HepG2 (cell line): ENCODE measurements at regions not wholly inside any gene's neighbourhood (a gene's known extent, or its start where the extent isn't known, plus 50 kb on each side); places are given as distances from the start of the nearest gene placed in this dataset.

Experiments used
- IKZF1 ChIP-seq: fragments of 450-650 bp; IDR thresholded peaks from 2 replicates; pipeline ENCODE4 v1.7.1; 2016
- ZNF143 ChIP-seq: sonication (generic); formaldehyde crosslinking; IDR thresholded peaks from 2 replicates; pipeline ENCODE4 v1.4.0; 2020; ENCODE audit warnings: missing genetic modification reagents
- TF ChIP-seq, protein P1 (sequence below): IDR thresholded peaks from 2 replicates; pipeline ENCODE4 v1.6.1; 2016; ENCODE audit warnings: low read depth, control low read depth
- TF ChIP-seq, protein P2 (sequence below), 2 experiments: sonication (generic) in 1 of 2; formaldehyde crosslinking in 1 of 2; IDR thresholded peaks; 2 replicates each; pipeline versions ENCODE4 v1.5.1 to v1.6.1; 2011 to 2020; ENCODE audit warnings: borderline replicate concordance in 1 of 2, low read depth in 1 of 2, low read length in 1 of 2, mild to moderate bottlenecking in 1 of 2, missing genetic modification reagents in 1 of 2, moderate library complexity in 1 of 2

DNA sequence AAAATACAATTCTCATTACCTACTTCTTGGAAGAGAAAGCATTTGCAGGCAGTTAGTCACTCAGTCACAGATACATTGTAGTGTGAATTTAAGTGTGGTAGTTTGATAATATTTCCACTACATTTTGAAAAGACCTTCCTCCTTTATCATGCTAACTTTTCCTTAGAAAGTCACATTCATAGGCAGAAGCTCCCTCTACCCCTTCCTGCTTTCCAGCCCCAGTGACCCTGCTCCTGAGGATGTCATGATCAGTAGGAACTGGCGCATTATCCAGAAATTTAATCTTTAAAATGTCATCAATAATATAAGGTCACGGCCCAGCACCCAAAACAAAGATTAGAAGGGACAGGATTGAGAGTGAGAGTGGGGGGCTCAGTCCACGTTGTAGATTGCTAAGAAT, 707.4 kb upstream of the STXBP6 start:
- TF ChIP-seq IKZF1, result no peak
- TF ChIP-seq, protein P1, sequence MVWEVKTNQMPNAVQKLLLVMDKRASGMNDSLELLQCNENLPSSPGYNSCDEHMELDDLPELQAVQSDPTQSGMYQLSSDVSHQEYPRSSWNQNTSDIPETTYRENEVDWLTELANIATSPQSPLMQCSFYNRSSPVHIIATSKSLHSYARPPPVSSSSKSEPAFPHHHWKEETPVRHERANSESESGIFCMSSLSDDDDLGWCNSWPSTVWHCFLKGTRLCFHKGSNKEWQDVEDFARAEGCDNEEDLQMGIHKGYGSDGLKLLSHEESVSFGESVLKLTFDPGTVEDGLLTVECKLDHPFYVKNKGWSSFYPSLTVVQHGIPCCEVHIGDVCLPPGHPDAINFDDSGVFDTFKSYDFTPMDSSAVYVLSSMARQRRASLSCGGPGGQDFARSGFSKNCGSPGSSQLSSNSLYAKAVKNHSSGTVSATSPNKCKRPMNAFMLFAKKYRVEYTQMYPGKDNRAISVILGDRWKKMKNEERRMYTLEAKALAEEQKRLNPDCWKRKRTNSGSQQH (CRISPR knock-in tag), result no peak
- TF ChIP-seq, protein P2, sequence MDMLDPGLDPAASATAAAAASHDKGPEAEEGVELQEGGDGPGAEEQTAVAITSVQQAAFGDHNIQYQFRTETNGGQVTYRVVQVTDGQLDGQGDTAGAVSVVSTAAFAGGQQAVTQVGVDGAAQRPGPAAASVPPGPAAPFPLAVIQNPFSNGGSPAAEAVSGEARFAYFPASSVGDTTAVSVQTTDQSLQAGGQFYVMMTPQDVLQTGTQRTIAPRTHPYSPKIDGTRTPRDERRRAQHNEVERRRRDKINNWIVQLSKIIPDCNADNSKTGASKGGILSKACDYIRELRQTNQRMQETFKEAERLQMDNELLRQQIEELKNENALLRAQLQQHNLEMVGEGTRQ (IDR thresholded peaks at IDR 0.05; ENCODE audit: low read depth, low read length), result no peak
- TF ChIP-seq, protein P2 (CRISPR knock-in tag; IDR thresholded peaks at IDR 0.05; ENCODE audit: borderline replicate concordance), result no peak
- TF ChIP-seq ZNF143 (CRISPR knock-in tag), result no peak
